ENCODE measurements at regions not wholly inside any gene's neighbourhood (a gene's known extent, or its start where the extent isn't known, plus 50 kb on each side); places are given as distances from the start of the nearest gene placed in this dataset.
"Not testable (repeated sequence)": the region's sequence is repeated elsewhere in the genome, so short reads cannot be mapped to it uniquely, and the experiment has no call there.

DNA sequence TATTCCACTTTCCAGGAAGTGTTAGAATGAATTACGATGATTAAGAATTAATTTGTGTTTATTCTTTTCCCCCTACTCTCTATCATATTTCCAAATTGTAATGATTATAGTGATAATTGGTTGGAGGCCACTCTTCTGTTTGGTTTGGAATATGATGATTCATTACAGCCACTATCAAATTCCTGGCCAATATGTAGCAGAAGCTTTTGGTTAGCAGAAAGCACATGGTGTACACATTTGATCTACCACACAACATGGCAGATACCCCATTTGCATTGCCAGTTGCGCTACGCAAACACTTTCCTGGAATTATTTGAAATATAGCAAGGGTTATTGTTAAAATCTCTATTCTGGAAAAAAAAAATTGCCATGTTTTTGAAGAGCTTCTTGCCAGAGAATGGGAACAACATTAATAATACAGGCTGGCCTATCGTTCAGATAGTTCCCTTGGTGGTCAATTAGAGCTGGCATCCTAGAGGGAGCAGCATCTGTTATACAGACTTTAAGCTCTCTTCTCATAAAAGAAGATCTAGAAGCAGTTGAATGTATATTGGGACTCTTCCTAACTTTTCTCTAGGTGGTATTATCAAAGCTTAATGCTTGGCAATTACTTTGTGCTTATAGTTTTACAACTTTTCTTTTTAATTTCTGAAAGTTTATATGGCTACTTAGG lies 455.0 kb upstream of the ACTBL2 start:
- TF ChIP-seq, protein P1, sequence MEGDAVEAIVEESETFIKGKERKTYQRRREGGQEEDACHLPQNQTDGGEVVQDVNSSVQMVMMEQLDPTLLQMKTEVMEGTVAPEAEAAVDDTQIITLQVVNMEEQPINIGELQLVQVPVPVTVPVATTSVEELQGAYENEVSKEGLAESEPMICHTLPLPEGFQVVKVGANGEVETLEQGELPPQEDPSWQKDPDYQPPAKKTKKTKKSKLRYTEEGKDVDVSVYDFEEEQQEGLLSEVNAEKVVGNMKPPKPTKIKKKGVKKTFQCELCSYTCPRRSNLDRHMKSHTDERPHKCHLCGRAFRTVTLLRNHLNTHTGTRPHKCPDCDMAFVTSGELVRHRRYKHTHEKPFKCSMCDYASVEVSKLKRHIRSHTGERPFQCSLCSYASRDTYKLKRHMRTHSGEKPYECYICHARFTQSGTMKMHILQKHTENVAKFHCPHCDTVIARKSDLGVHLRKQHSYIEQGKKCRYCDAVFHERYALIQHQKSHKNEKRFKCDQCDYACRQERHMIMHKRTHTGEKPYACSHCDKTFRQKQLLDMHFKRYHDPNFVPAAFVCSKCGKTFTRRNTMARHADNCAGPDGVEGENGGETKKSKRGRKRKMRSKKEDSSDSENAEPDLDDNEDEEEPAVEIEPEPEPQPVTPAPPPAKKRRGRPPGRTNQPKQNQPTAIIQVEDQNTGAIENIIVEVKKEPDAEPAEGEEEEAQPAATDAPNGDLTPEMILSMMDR (IDR thresholded peaks at IDR 0.05; ENCODE audit: extremely low read depth, missing control alignments) = no peak
- no peak for DNase-seq (ENCODE audit: low spot score)

DNA sequence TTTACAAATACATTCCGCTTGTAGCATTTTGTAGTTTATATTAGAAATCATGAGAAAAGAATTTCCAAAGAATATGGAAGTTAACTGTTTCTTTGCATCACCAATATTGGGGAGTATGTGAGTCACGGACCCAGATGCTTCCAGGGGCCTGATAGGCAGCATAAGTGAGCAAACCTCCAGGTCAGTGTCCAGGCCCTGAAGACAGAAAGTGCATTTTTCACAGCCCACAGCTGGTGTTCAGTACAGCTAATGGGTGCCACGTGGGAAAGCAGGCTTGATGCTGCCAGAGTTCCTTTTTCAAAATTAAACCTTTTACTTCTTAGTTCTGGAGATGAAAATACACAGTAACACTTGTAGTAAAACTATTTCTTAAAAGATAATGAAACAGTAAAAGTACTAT lies 454.4 kb upstream of the ACTBL2 start:
- DNase-seq (ENCODE audit: low spot score) = no peak
- TF ChIP-seq, protein P1 (IDR thresholded peaks at IDR 0.05; ENCODE audit: extremely low read depth, missing control alignments) = no peak

DNA sequence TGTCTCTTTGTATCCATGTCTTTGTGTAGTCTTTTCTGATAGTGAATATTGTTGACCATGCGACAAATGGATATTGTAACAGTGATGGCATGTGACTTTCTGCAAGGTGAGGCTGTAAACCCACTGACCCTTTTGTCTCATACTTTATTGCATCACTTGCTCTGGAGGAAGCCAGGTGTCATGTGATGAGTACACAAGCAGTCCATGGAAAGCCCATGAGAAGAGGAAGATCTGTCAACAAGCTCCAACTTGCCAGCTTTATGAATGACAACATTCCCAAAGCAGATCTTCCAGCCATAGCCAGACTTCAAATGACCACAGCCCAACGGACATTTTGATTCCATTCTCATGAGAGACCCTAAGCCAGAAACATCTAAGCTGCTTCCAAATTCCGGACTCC lies 450.1 kb upstream of the ACTBL2 start:
- DNase-seq (ENCODE audit: low spot score) = no peak
- TF ChIP-seq, protein P1 (IDR thresholded peaks at IDR 0.05; ENCODE audit: extremely low read depth, missing control alignments) = no peak

GRCh38 chr5:57931807-57932206 lies 449.2 kb upstream of the ACTBL2 start:
- DNase-seq (ENCODE audit: low spot score) = no peak
- TF ChIP-seq, protein P1 (IDR thresholded peaks at IDR 0.05; ENCODE audit: extremely low read depth, missing control alignments) = no peak

DNA sequence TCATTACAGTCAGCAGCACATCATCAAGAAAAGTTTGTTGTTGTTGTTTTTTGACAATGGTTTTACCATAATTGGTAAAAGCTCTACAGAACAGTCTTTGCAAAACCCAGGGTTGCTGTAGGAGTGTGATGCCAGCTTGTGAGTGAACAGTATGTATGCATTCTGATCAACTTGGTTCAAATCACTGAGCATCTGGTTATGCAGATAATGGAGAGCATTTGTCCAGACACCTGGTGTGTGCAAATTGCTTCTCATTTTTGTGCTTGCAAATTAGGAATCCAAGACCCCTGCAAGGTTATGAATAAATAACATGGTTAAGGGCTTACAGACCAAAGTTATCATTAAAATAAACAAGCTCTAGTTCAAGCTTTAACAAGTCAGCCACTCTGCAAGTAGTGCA lies 448.7 kb upstream of the ACTBL2 start:
- DNase-seq (ENCODE audit: low spot score) = no peak
- TF ChIP-seq, protein P1 (IDR thresholded peaks at IDR 0.05; ENCODE audit: extremely low read depth, missing control alignments) = no peak

- TF ChIP-seq, protein P1 (IDR thresholded peaks at IDR 0.05; ENCODE audit: extremely low read depth, missing control alignments) = no peak
- DNase-seq (ENCODE audit: low spot score) = no peak
These were observed 446.7 kb upstream of the ACTBL2 start for GRCh38 chr5:57929271-57929670.

DNA sequence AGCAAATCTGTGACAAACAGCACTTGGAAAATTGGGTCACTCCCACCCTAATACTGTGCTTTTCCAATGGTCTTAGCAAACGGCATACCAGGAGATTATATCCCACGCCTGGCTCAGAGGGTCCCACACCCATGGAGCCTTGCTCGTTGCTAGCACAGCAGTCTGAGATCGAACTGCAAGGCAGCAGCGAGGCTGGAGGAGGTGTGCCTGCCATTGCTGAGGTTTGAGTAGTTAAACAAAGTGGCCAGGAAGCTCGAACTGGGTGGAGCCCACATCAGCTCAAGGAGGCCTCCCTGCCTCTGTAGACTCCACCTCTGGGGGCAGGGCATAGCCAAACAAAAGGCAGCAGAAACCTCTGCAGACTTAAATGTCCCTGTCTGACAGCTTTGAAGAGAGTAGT lies 440.5 kb upstream of the ACTBL2 start:
- DNase-seq (ENCODE audit: low spot score) = not testable (repeated sequence)

DNA sequence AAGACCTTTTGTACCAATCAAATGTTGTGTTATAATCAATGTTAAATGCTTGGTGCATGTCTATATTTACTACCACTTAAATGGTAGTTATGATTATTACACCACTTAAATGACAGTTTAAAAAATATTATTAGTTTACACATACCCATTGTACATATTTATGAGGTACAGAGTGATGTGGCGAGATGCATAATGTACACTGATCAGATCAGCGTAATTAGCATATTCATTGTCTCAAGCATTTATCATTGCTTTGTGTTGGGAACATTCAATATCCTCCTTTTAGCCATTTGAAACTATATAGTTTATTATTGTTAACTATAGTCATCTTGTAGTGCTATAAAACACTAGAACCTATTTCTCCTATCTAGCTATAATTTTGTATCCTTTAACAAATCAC lies 434.4 kb upstream of the ACTBL2 start:
- DNase-seq (ENCODE audit: low spot score) = no peak
- TF ChIP-seq, protein P1 (IDR thresholded peaks at IDR 0.05; ENCODE audit: extremely low read depth, missing control alignments) = no peak

Measured in GM20000 (cell line).